HG03469 (cell line): ENCODE measurements at regions not wholly inside any gene's neighbourhood (a gene's known extent, or its start where the extent isn't known, plus 50 kb on each side); places are given as distances from the start of the nearest gene placed in this dataset.

ENCODE experiments used
- ATAC-seq: cut with Tn5 transposase; IDR thresholded peaks from one replicate; pipeline ENCODE4 v1.9.1; 2021; ENCODE audit warnings: mild to moderate bottlenecking, moderate library complexity, moderate number of reproducible peaks; ENCODE audit not compliant: unreplicated experiment

DNA sequence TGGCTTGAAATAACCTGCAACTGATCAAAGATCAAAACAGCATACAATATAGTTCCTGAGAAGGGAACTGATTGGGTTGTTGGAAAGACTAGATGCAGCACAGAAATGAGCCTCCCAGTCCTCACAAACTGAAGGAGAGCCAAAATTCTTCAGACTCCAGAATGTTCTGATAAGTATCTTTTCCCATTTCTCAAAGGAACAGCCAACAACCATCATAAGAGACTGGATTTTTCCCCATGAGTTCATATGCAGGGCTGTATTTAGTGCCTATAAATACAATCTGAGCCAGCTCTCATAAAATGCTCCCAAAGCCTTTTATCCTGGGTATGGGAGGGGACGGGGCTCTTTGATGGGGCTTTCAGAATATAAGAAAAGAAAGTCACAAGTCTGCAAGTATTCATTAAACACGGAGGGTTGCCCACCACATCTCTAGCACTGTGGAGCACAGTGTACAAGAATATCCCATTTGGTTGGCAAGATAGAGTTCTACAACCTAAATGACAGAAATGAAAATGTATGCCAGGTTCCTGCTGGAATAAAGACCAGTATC lies 50.7 kb upstream of the LYVE1 start:
- no peak for ATAC-seq

DNA sequence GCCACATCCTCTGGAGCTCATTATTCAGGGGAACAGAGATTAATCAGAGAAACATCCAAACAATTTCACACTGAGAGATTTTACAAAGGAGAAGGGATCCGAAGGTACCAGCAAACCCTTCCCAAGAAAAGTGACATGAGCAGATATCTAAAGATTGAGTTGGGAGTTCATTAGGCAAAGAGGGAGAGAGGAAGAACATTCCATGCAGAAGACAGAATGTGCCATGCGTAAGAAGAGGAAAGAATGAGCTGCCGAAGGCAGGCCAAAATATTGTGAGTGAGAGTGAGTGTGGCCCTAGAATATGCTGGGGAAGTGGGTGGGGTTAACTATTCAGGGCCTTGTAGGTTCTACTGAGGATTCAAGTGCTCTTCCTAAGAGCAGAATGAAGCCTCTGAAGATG lies 50.0 kb upstream of the LYVE1 start:
- no peak for ATAC-seq
